ENCODE measurements at regions not wholly inside any gene's neighbourhood (a gene's known extent, or its start where the extent isn't known, plus 50 kb on each side); places are given as distances from the start of the nearest gene placed in this dataset.

DNA sequence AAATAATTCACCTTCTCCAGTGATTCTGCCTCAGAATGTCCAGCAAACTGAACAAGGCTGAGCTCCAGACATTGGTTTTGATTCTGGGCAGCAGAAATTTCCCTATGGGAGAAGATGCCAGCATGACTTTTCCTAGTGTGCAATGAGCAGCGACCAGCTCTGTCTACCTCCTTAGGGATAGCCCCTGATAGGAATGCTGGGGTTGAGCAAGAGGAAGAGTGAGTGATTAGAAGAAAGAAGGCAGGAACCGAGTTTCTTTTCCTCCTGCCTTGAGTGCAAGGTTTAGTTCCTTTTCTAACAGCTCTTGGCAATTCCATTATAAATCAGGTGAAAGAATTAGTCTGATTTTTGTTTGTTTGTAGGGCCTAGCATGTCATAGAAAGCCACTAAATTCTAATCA is 379.0 kb downstream of the DAD1 start:
- TF ChIP-seq EZH2 (IDR thresholded peaks at IDR 0.05; ENCODE audit: low read length) = no peak
- TF ChIP-seq, protein P1, sequence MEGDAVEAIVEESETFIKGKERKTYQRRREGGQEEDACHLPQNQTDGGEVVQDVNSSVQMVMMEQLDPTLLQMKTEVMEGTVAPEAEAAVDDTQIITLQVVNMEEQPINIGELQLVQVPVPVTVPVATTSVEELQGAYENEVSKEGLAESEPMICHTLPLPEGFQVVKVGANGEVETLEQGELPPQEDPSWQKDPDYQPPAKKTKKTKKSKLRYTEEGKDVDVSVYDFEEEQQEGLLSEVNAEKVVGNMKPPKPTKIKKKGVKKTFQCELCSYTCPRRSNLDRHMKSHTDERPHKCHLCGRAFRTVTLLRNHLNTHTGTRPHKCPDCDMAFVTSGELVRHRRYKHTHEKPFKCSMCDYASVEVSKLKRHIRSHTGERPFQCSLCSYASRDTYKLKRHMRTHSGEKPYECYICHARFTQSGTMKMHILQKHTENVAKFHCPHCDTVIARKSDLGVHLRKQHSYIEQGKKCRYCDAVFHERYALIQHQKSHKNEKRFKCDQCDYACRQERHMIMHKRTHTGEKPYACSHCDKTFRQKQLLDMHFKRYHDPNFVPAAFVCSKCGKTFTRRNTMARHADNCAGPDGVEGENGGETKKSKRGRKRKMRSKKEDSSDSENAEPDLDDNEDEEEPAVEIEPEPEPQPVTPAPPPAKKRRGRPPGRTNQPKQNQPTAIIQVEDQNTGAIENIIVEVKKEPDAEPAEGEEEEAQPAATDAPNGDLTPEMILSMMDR (optimal IDR thresholded peaks at IDR 0.05 in 1 of 3, IDR thresholded peaks at IDR 0.05 in 1 of 3, conservative IDR thresholded peaks at IDR 0.05 in 1 of 3; ENCODE audit: extremely low read depth in 1 of 3, insufficient read depth in 2 of 3, low read length in 3 of 3) = no peak
